ENCODE measurements at regions not wholly inside any gene's neighbourhood (a gene's known extent, or its start where the extent isn't known, plus 50 kb on each side); places are given as distances from the start of the nearest gene placed in this dataset.
"Not testable (repeated sequence)": the region's sequence is repeated elsewhere in the genome, so short reads cannot be mapped to it uniquely, and the experiment has no call there.

DNA sequence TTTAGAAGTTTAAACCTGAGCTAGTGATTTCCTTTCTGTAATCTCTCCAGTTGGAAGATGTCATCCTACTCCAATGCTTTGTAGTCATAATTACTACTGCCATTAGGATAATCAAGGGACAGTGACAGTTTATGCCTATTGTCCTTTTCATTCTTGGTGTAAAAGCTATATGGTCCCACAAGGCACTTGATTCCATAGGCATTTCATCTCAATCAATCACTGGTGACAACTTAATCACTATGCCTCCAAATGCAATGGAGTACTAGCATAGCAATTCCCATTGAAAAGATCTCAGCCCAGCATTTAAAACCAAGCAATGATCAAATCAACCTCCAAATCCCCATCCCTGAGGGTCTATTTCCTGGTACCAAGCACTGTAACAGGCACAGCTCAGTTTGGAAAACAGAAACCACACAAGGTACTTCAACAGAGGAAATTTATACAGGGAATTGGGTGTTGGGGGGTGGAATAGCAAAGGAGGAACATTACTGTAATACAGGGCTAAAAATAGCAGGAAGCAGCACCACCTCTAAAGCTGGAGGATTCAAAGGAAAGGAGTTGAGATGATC is 51.0 kb downstream of the FHIP2A start:
- no peak for DNase-seq (ENCODE audit: low spot score)
- intact Hi-C loops (cut with DNase I): loop anchor here (10.0 kb wide), 1 partner anchor 222 kb away; the partner anchor contains the start of gene ATRNL1

DNA sequence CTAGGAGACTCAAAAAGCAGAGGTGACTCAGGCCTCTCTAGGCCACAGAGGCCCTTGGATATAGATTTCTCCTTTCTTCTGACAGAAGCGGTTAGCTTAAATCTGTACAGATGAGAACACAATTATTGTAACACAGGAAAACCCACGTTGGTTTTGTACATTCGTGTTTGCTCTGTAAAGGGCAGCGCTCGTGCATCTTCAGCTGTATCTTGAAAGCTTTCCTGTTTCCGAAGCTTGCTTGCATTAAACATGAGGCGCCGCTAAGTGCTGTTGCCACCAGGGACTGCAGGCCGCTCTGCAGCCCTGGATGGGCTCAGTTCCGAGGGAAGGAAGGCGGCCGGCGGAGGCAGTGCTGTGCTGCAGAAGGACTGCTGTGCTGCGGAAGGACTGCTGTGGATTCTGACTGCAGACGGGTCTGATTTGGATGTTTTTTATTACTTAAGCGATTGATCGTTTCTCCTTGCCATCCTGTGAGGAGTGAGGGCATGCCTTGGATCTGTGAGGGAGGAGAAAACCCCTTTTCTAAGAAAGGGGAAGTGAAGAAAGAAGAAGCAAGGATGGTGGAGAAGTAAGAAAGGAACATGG is 53.3 kb downstream of the FHIP2A start:
- DNase-seq (ENCODE audit: low spot score): peak; percentile 75
- intact Hi-C loops (cut with DNase I): loop anchor here (10.0 kb wide), 1 partner anchor 220 kb away; the partner anchor contains the start of gene ATRNL1

DNA sequence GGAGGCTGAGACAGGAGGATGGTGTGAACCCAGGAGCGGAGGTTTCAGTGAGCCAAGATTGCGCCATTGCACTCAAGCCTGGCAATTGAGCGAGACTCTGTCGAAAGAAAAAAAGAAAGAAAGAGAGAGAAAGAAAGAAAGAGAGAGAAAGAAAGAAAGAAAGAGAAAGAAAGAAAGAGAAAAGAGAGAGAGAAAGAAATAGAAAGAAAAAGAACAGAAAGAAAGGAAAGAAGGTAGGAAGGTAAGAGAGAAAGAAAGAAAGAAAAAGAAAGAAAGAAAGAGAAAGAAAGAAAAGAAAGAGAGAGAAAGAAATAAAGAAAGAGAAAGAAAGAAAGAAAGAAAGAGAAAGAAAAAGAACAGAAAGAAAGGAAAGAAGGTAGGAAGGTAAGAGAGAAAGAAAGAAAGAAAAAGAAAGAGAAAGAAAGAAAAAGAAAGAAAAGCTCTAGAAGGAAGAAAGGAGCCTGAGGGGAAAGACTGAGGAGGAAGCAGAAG is 54.1 kb downstream of the FHIP2A start:
- not testable (repeated sequence) for DNase-seq (ENCODE audit: low spot score)

DNA sequence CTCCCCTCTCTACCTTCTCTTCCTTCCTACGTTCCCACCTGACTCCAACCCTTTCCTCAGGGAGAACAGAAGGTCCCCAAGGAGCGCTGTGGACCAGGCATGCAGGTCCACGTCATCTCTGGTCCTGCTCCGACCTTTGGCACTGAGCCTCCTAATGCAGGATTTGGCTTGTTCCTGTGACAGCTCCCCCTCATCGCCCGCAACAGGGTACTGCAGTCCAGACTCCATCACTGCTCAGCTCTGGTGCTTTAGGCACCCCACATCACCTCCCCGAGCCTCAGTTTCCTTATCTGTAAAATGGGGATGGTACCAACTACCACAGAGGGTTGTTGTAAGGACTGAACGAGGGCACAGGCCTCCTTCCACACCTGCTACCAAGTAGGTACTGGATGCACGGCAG is 54.6 kb downstream of the FHIP2A start:
- DNase-seq (ENCODE audit: low spot score): no peak
- intact Hi-C loops (cut with DNase I): loop anchor here (2.0 to 10.0 kb wide), 2 partner anchors 219 to 253 kb away; partner anchors contain the start of gene ATRNL1

More for the DNA sequence above, 54.1 kb downstream of the FHIP2A start:
- intact Hi-C loops (cut with DNase I): loop anchor here (2.0 to 10.0 kb wide), 2 partner anchors 219 to 253 kb away; partner anchors contain the start of gene ATRNL1

DNA sequence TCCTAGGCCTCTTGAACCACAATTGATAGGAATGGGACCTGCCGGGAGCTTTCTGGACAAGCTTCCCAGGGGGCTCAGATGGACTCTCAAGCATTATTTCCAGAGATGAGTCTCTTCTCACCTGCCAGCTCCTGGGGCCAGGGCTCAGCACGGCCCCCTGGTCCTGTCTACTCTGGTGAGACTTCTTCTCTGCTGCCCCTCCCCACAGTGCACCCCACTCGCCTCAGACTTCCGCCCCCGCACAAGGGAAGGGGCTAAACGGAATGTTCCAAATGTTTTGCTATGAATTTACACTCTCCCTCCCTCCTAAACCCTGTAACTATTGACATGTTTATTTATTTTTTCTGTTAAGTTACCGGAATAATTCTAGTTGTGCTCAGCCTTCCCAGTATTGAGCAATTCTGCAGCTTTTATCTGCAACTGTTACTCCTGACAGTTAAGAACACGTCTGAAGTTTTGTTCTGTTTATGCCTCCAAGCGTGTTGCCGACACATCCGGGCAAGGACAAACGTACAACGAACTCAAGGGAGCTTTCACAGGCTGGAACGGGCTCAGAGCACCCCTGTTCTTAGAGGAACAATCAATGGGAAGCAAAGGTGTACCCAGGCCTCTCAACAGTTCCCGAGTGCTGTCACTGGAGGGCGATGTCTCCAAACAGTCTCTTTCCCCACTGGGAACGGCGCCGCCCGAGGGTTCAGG is 55.2 kb downstream of the FHIP2A start:
- intact Hi-C loops (cut with DNase I): loop anchor here (2.0 to 10.0 kb wide), 2 partner anchors 218 to 252 kb away; partner anchors contain the start of gene ATRNL1
- no peak for DNase-seq (ENCODE audit: low spot score)

DNA sequence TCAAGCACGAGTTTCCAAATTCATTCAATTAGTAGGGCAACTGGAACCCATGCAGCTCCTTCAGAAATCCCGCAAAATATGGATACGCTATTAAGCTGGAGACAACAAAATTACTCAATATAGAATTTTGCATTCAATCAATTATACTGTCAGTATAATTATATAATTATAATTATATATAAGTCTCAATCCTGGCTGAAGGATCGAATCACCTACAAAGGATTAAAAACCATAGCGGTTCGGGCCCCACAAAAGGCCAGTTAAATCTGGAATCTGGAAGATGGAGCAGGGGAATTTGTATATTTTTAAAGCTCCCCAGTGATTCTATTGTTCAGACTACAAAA is 55.7 kb downstream of the FHIP2A start:
- intact Hi-C loops (cut with DNase I): loop anchor here (2.0 to 10.0 kb wide), 2 partner anchors 218 to 252 kb away; partner anchors contain the start of gene ATRNL1

DNA sequence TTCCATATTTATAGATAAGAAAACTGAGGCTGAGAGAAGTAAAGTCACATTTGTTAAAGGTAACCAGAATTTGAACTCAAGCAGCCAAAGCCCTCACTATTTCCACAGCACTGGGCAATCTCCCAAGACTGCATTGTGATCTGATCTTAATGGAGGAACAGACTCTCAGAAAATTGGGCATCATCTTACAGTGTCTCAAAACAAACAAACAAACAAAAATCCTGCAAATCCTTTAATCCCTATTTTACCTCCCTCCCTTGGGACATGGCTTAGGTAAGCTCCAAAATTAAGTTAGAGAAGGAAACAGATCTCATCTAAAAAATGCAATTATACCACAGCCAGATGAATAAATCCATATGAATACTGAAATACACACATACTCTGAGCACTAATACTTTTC is 57.5 kb downstream of the FHIP2A start:
- intact Hi-C loops (cut with DNase I): loop anchor here (10.0 kb wide), 1 partner anchor 216 kb away; the partner anchor contains the start of gene ATRNL1
- DNase-seq (ENCODE audit: low spot score): no peak

More for the DNA sequence above, 55.7 kb downstream of the FHIP2A start:
- no peak for DNase-seq (ENCODE audit: low spot score)

DNA sequence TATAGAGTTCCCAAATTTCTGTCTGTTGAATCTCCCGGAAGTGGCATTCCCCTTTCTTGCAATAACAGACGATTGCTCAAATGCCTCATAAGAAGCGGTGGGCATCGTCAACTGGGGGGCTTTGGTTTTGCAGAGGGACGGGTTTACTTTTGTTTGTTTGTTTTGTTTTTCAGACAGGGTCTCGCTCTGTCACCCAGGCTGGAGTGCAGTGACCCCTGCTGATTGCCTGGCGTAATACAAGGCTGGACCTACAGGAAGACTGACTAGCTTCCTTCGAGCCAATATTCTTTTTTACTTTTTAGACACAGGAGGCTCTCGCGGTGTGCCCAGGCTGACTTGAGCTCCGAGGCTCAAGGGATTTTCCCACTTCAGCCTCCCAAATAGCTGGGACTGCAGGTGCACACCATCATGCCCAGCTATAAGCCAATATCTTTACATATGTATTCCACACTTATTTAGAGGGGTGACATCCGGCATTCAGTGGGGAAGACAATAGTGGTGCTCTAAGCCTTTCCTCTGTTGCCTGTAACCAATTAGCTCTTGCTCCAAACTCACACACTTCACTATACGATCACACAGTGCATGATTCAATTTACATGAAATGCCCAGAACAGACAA is 58.1 kb downstream of the FHIP2A start:
- intact Hi-C loops (cut with DNase I): loop anchor here (10.0 kb wide), 1 partner anchor 215 kb away; the partner anchor contains the start of gene ATRNL1
- no peak for DNase-seq (ENCODE audit: low spot score)

DNA sequence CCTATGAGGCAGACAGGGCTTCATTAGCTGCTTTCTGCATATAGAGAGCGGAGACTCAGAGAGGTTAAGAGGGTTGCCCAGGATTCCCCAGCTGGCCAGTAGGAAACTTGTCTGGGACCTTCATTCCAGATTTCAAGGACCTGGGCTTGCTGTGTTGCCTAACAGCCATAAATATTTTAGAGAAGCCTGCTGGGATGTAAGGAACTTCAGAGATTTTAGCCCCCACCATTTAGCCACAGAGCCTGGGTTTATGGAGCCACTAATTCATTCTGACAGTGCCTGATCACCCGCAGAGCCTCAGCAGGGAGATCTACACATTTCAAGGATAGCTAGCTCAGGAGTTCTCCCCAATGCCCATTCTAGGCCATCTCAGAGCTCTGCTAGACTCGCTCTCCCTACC is 56.6 kb upstream of the TRUB1 start:
- DNase-seq (ENCODE audit: low spot score): no peak
- intact Hi-C loops (cut with DNase I): no loop called here

DNA sequence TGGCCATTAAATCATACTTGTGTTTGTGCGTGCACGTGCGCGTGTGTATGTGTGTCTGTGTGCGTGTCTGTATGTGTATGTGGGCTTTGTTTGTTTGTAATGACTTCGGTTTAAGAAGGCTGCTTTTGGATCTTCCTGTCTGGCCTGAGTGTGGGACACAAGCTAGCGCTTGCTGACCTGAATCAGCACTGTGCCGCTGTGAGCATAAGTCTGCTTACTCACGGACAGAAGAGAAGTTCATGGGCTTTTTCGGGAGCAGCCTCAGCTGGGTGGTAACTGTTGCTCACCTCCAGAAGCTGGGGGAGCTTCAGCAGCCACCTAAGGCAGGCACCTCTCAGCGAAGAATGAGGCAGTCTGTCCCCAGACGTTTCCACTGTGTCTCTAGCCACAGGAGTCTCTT is 56.1 kb upstream of the TRUB1 start:
- intact Hi-C loops (cut with DNase I): no loop called here
- DNase-seq (ENCODE audit: low spot score): no peak

DNA sequence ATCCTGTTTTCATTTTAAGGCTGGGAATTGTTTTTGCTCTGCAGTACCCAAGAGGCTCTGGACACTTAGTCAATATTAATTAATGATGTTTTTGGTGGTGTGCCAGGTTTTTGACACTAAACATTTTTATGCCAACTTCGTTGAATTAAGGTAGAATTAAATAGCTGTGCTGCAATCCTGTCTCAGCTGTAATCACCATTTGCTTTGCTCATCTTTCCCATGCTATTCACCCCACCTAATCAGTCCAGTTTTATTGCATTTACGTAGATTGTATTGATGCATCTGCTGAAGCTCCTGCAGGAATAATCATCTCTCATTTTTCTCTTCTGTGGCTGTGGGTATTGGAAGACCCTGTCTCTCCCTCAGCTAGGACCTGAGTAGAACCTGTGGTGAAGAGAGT is 52.6 kb upstream of the TRUB1 start:
- intact Hi-C loops (cut with DNase I): no loop called here
- DNase-seq (ENCODE audit: low spot score): no peak

Measured in cardiac septum (tissue), 1 donor.